AG04450 (cell line): ENCODE measurements at regions not wholly inside any gene's neighbourhood (a gene's known extent, or its start where the extent isn't known, plus 50 kb on each side); places are given as distances from the start of the nearest gene placed in this dataset.

Experiments
- CTCF ChIA-PET: fragments of 300-600, 350-600 bp; formaldehyde crosslinking; extraction: SDS; loops from one replicate; lab custom pipeline; 2022; ENCODE audit warnings: antibody characterized with exemption, inconsistent platforms; lab: Charles Lee
- POLR2A ChIA-PET: fragments of 350-600 bp; formaldehyde crosslinking; extraction: SDS; loops from one replicate; lab custom pipeline; 2021; ENCODE audit warnings: antibody characterized with exemption, inconsistent platforms; lab: Yijun Ruan, JAX
- DNase-seq: peaks from one replicate; pipeline ENCODE4 v3.0.0-alpha.2; 2011; ENCODE audit warnings: low read depth, low spot score
- H3K27ac ChIP-seq: one replicate; pipeline ENCODE4 v1.5.1; 2012; ENCODE audit warnings: low read depth, low read length, control low read depth
- H3K27me3 ChIP-seq: one replicate; pipeline ENCODE4 v1.6.0; 2012; ENCODE audit warnings: low read length; ENCODE audit not compliant: control insufficient read depth, insufficient read depth
- H3K4me3 ChIP-seq: 2 replicates; pipeline ENCODE4 v1.5.1; 2011; ENCODE audit warnings: mild to moderate bottlenecking, low read depth, low read length, control low read depth
- H3K9me3 ChIP-seq: 2 replicates; pipeline ENCODE4 v1.5.1; 2012; ENCODE audit warnings: low read length; ENCODE audit not compliant: control insufficient read depth, insufficient read depth
- TF ChIP-seq, protein P1 (sequence below): IDR thresholded peaks from 2 replicates; pipeline ENCODE4 v1.5.1; 2011; ENCODE audit warnings: low read depth, low read length, control low read depth, inconsistent platforms

DNA sequence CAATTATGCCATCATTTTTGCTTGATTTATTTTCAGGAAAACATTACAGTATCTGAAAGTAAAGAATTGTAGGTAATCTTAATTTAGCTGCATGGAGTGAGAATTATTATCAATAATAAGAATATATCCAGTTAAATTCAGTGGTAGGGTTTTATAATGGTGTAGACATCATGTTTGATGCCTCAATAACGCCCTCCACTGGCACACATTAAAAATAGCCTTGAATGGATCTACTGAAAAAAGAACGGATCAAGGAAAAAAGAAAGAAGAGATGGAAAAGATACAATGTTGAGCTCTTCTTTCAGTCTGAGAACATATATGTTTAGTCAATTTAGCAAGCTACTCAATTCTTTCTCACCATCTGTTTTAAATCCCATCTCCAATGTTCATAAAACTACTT, 319.2 kb downstream of the CDC14C start:
- ChIA-PET POLR2A (no interaction called here), CTCF (no interaction called here)
- H3K27me3 ChIP-seq, result no peaks in the 10 kb centered on the region
- DNase-seq, result no peak
- H3K9me3 ChIP-seq, result peaks cover 4% of the 10 kb centered on the region
- no peak overlapping the region for H3K27ac ChIP-seq
- H3K4me3 ChIP-seq, result no peak overlapping the region
- TF ChIP-seq, protein P1, sequence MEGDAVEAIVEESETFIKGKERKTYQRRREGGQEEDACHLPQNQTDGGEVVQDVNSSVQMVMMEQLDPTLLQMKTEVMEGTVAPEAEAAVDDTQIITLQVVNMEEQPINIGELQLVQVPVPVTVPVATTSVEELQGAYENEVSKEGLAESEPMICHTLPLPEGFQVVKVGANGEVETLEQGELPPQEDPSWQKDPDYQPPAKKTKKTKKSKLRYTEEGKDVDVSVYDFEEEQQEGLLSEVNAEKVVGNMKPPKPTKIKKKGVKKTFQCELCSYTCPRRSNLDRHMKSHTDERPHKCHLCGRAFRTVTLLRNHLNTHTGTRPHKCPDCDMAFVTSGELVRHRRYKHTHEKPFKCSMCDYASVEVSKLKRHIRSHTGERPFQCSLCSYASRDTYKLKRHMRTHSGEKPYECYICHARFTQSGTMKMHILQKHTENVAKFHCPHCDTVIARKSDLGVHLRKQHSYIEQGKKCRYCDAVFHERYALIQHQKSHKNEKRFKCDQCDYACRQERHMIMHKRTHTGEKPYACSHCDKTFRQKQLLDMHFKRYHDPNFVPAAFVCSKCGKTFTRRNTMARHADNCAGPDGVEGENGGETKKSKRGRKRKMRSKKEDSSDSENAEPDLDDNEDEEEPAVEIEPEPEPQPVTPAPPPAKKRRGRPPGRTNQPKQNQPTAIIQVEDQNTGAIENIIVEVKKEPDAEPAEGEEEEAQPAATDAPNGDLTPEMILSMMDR, result no peak

- TF ChIP-seq, protein P1, result no peak
- no peak for DNase-seq
- H3K27me3 ChIP-seq, result no peaks in the 10 kb centered on the region
- ChIA-PET CTCF (no interaction called here), POLR2A (no interaction called here)
- H3K4me3 ChIP-seq, result no peak overlapping the region
- peaks cover 3% of the 10 kb centered on the region for H3K9me3 ChIP-seq
- H3K27ac ChIP-seq, result no peak overlapping the region
Measured at GRCh38 chr7:49244543-49244942, 320.2 kb downstream of the CDC14C start.

GRCh38 chr7:49245062-49245461, 320.7 kb downstream of the CDC14C start:
- CTCF ChIA-PET, result no interaction called here

DNA sequence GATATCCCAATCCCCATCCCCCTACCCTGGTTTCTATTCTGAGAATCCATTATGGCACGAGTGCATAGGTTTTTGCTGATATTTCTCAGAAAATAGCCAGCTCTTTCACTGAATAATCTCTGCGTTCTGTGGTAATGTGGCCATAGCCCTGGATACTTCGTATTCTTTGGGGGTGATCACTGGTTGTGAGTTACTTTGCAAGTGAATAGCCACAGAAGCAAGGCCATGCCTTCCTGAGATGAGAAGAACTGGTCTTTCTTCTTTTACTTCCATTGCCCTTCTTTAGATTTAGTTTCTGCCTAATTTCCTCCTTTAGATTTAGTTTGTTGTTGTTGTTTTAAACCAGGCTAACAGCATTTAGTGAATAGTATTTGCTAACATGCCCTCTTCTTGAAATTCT, 323.4 kb downstream of the CDC14C start:
- POLR2A ChIA-PET, result no interaction called here
- TF ChIP-seq, protein P1, result no peak
- Histone ChIP-seq H3K27ac (no peak overlapping the region), H3K9me3 (no peaks in the 10 kb centered on the region), H3K27me3 (no peaks in the 10 kb centered on the region), H3K4me3 (no peak overlapping the region)
- CTCF ChIA-PET, result no interaction called here
- no peak for DNase-seq

More at GRCh38 chr7:49245062-49245461, 320.7 kb downstream of the CDC14C start:
- H3K27ac ChIP-seq, result no peak overlapping the region
- DNase-seq, result no peak
- H3K9me3 ChIP-seq, result no peaks in the 10 kb centered on the region
- POLR2A ChIA-PET, result no interaction called here
- no peak overlapping the region for H3K4me3 ChIP-seq
- no peaks in the 10 kb centered on the region for H3K27me3 ChIP-seq
- TF ChIP-seq, protein P1, result no peak

GRCh38 chr7:49255054-49255453, 330.7 kb downstream of the CDC14C start:
- Histone ChIP-seq H3K4me3 (no peak overlapping the region), H3K27me3 (no peaks in the 10 kb centered on the region), H3K27ac (no peak overlapping the region), H3K9me3 (peaks cover 2% of the 10 kb centered on the region; the same call in 1 of the 2 replicates)
- ChIA-PET POLR2A (no interaction called here), CTCF (no interaction called here)
- DNase-seq, result no peak
- TF ChIP-seq, protein P1, result no peak
